VCaP (cell line): ENCODE measurements at regions not wholly inside any gene's neighbourhood (a gene's known extent, or its start where the extent isn't known, plus 50 kb on each side); places are given as distances from the start of the nearest gene placed in this dataset.

Experiments
- H3K27ac ChIP-seq: fragments of 450-650 bp; 2 replicates; pipeline ENCODE4 v1.5.1; 2017
- CTCF ChIP-seq: fragments of 450-650 bp; conservative IDR thresholded peaks from 2 replicates; pipeline ENCODE4 v1.5.1; 2017; ENCODE audit warnings: mild to moderate bottlenecking, moderate library complexity

GRCh38 chr4:133584714-133585113 is 435.6 kb downstream of the PCDH10 start:
- 0 out of 2 replicates have a peak, but pooled peaks have one; percentile 20 for TF ChIP-seq CTCF
- H3K27ac ChIP-seq = no peak overlapping the region

GRCh38 chr4:133581996-133582619 is 433.0 kb downstream of the PCDH10 start:
- no peak overlapping the region for H3K27ac ChIP-seq
- no peak for TF ChIP-seq CTCF

- TF ChIP-seq CTCF = no peak
- no peak overlapping the region for H3K27ac ChIP-seq
These were observed 425.2 kb downstream of the PCDH10 start for GRCh38 chr4:133574248-133574647.

GRCh38 chr4:133565379-133565778 is 416.3 kb downstream of the PCDH10 start:
- H3K27ac ChIP-seq = no peak overlapping the region
- no peak for TF ChIP-seq CTCF

GRCh38 chr4:133559987-133560386 is 410.9 kb downstream of the PCDH10 start:
- H3K27ac ChIP-seq = no peak overlapping the region
- no peak for TF ChIP-seq CTCF

GRCh38 chr4:133555671-133556070 is 406.6 kb downstream of the PCDH10 start:
- TF ChIP-seq CTCF = no peak

GRCh38 chr4:133550436-133550835 is 401.3 kb downstream of the PCDH10 start:
- no peak overlapping the region for H3K27ac ChIP-seq
- TF ChIP-seq CTCF = no peak

More at GRCh38 chr4:133555671-133556070, 406.6 kb downstream of the PCDH10 start:
- H3K27ac ChIP-seq = no peak overlapping the region
